ENCODE measurements at regions not wholly inside any gene's neighbourhood (a gene's known extent, or its start where the extent isn't known, plus 50 kb on each side); places are given as distances from the start of the nearest gene placed in this dataset.

- Histone ChIP-seq H3K4me1 (no peaks in the 10 kb centered on the region), H3K36me3 (ENCODE audit: insufficient read depth in 1 of 2, low read depth in 1 of 2) (no peaks in the 10 kb centered on the region), H3K9me3 (no peaks in the 10 kb centered on the region), H3K27ac (no peak overlapping the region), H3K27me3 (ENCODE audit: insufficient read depth in 3 of 3, low read length in 2 of 3) (peaks cover 0 to 2% (median 0%) of the 10 kb centered on the region in 3 donors), H3K4me3 (no peak overlapping the region)
- DNase-seq (no peak), ATAC-seq (no peak)
- 84 to 85% (median 85%) methylated on average over 11 of the region's 11 CpGs for WGBS, 3 donors
- intact Hi-C loops (cut with DNase I) = no loop called here
- TF ChIP-seq, protein P1, sequence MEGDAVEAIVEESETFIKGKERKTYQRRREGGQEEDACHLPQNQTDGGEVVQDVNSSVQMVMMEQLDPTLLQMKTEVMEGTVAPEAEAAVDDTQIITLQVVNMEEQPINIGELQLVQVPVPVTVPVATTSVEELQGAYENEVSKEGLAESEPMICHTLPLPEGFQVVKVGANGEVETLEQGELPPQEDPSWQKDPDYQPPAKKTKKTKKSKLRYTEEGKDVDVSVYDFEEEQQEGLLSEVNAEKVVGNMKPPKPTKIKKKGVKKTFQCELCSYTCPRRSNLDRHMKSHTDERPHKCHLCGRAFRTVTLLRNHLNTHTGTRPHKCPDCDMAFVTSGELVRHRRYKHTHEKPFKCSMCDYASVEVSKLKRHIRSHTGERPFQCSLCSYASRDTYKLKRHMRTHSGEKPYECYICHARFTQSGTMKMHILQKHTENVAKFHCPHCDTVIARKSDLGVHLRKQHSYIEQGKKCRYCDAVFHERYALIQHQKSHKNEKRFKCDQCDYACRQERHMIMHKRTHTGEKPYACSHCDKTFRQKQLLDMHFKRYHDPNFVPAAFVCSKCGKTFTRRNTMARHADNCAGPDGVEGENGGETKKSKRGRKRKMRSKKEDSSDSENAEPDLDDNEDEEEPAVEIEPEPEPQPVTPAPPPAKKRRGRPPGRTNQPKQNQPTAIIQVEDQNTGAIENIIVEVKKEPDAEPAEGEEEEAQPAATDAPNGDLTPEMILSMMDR (IDR thresholded peaks at IDR 0.05) = no peak
Observed at GRCh38 chr10:42883993-42884983, 101.7 kb downstream of the BMS1 start.

DNA sequence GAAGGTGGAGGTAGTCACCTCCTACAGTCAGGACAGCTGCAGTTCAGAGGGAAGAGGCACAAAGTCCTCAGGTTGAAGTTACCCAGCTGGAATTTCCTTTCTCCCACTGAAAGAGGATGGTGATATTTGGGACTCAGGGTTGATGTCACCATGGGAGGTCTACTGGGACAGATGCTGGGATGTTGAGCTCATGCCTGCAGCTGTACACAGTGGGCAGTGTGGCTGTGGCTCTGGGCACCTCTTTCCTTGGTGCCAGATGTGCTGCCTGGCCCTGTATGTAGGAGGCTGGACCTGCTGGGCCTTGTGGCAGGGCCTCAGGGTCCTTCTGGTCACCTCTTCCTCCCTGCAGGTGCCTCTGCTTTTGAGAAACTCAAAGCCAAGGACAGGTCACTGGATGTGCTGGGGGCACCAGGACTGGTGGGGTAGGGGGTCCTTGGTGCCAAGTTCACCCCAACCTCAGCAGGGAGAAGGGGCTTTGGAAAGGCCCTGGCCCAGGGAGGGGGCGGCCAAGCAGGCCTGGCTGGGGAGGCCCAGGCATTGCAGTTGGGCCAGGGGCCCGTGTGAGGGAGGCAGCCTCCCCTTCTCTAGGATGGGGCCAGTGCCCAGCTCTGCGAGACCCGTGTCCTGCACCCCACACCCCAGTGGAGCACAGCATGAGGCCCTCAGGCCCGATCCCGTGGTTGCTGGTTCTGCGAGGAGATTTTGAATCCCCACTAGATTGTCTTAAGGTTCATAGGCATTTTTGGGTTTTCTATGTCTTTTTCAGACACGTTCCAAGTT, 103.1 kb downstream of the BMS1 start:
- Histone ChIP-seq H3K36me3 (ENCODE audit: insufficient read depth in 1 of 2, low read depth in 1 of 2) (no peaks in the 10 kb centered on the region), H3K27me3 (ENCODE audit: insufficient read depth in 3 of 3, low read length in 2 of 3) (no peaks in the 10 kb centered on the region), H3K27ac (no peak overlapping the region), H3K4me1 (no peaks in the 10 kb centered on the region), H3K9me3 (no peaks in the 10 kb centered on the region), H3K4me3 (no peak overlapping the region)
- no peak for DNase-seq
- 81 to 93% (median 88%) methylated on average over 8 of the region's 8 CpGs for WGBS, 3 donors
- intact Hi-C loops (cut with DNase I) = no loop called here
- TF ChIP-seq, protein P1 (IDR thresholded peaks at IDR 0.05) = no peak
- no peak for ATAC-seq

DNA sequence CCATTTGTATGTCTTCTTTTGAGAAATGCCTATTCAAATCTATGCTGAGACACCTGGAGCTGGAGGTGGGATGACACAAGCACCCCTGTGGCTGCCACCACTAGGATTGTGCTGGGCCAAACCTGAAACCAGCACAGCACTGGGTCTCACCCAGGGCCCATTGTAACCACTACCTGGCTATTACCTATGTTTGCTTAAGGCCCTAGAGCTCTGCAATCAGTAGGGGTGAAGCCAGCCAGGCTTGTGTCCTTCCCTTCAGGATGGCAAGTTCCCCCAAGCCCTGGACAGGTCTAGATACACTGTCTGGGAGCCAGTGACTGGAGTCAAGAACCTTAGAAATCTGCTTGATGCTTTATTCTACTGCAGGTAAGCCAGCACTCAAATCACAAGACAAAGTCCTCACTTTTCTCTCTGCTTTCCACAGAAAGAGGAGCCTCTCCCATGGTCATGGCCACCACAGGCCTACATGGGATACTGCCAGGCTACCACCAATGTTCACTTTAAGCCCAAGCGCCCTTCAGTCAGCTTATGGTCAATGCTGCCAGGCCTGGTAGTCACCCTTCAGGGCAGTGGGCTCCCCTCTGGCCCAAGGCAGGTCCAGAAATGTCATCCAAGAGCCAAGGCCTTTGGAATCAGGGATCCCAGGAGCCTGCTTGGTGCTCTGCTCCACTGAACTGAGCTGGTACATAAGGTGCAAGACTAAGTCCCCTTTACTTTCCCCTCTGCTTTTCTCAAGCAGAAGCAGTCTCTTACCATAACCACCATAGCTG, 105.3 kb downstream of the BMS1 start:
- H3K36me3 ChIP-seq (ENCODE audit: insufficient read depth in 1 of 2, low read depth in 1 of 2) = no peaks in the 10 kb centered on the region
- H3K27ac ChIP-seq = no peak overlapping the region
- intact Hi-C loops (cut with DNase I) = no loop called here
- H3K9me3 ChIP-seq = no peaks in the 10 kb centered on the region
- DNase-seq (no peak), ATAC-seq (no peak)
- no peaks in the 10 kb centered on the region for H3K4me1 ChIP-seq
- H3K27me3 ChIP-seq (ENCODE audit: insufficient read depth in 3 of 3, low read length in 2 of 3) = no peaks in the 10 kb centered on the region
- no peak overlapping the region for H3K4me3 ChIP-seq
- 82 to 100% (median 85%) methylated on average over 1 of the region's 1 CpG for WGBS, 3 donors
- TF ChIP-seq, protein P1 (IDR thresholded peaks at IDR 0.05) = no peak

DNA sequence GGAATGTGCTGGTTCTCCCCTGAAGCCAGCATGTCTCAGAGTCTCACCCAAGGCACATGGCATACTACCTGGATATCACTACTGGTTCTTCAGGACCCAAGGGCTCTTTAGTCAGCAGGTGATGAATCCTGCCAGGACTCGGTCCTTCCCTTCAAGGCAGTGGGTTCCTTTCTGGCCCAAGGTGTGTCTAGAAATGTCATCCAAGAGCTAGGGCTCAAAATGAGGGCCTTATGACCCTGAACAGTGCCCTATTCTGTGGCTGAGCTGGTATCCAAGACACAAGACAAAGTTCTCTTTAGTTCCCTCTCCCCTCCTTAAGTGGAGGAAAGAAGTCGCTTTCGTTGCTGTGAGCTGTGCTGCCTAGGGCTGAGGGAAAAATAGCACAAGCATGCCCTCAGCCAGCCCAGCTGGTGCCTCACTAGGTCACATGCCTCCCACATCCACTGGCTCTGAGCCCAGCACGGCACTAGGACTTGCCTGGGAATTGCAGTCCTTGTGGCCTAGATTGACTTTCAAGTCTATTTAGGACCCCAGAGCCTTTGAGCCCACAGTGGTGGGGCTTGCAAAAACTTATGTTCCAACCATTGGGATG, 106.0 kb downstream of the BMS1 start:
- intact Hi-C loops (cut with DNase I) = no loop called here
- 30 to 47% (median 38%) methylated on average over 4 of the region's 4 CpGs for WGBS, 3 donors
- Histone ChIP-seq H3K27me3 (ENCODE audit: insufficient read depth in 3 of 3, low read length in 2 of 3) (no peaks in the 10 kb centered on the region), H3K4me1 (no peaks in the 10 kb centered on the region), H3K27ac (no peak overlapping the region), H3K36me3 (ENCODE audit: insufficient read depth in 1 of 2, low read depth in 1 of 2) (no peaks in the 10 kb centered on the region), H3K4me3 (no peak overlapping the region), H3K9me3 (no peaks in the 10 kb centered on the region)
- ATAC-seq (no peak), DNase-seq (no peak)
- TF ChIP-seq, protein P1 (IDR thresholded peaks at IDR 0.05) = no peak

Measured in psoas muscle (tissue), 7 donors.